ENCODE measurements at regions not wholly inside any gene's neighbourhood (a gene's known extent, or its start where the extent isn't known, plus 50 kb on each side); places are given as distances from the start of the nearest gene placed in this dataset.

DNA sequence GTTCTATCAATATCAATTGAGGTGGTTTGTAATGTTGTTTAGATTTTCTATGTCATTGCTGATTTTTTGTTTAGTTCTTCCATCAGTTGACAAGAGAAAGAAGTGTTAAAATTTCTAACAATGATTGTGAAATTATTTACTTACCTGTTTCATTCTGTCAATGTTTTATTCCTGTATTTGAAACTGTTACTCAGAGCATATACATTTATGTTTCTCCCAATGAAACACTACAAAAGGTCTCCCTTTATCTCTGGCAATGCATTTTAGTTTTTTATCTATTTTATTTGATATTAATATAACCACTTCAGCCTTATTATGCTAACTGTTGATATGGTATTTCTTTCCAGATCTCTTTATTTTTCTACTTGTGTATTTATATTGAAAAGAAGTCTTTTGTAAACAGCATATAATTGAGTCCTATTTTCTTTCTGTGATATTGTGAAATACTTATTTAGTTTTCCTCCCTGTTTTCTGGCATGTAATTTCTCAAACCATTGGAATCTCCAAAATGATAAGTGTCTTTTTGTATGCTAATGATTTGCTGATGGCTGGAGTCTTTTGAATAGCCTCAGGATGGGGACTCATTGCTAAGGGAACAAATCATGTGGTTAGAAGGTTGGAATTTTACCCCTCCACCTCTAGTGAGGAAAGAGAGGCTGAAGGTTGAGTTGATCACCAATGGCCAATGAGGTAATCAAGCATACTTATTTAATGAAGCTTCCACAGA lies 122.0 kb downstream of the ADSS2 start:
- TF ChIP-seq ZNF274 (IDR thresholded peaks at IDR 0.05; ENCODE audit: low read depth, low read length): no peak
- no peak for TF ChIP-seq YY1 (IDR thresholded peaks at IDR 0.05; ENCODE audit: insufficient read depth, insufficient read length)
- TF ChIP-seq SUZ12 (IDR thresholded peaks at IDR 0.05; ENCODE audit: extremely low read depth, insufficient read depth, insufficient read length): no peak

Data from NT2/D1 (cell line).